Loucy (cell line): ENCODE measurements at regions not wholly inside any gene's neighbourhood (a gene's known extent, or its start where the extent isn't known, plus 50 kb on each side); places are given as distances from the start of the nearest gene placed in this dataset.

ENCODE experiments used
- H2AFZ ChIP-seq: fragments of 200-600 bp; sonication (generic); 2 replicates; pipeline ENCODE4 v1.6.0; 2016; ENCODE audit warnings: antibody characterized with exemption, mild to moderate bottlenecking, low read length, moderate library complexity
- H3F3A ChIP-seq: fragments of 200-600 bp; 2 replicates; pipeline ENCODE4 v1.6.0; 2016; ENCODE audit warnings: antibody characterized with exemption, low read depth, mild to moderate bottlenecking
- H3K27me3 ChIP-seq: fragments of 200-600 bp; sonication (generic); 2 replicates; pipeline ENCODE4 v1.6.1; 2014; ENCODE audit warnings: low read length, mild to moderate bottlenecking; ENCODE audit not compliant: insufficient read depth, poor library complexity, severe bottlenecking
- H3K36me3 ChIP-seq: fragments of 200-600 bp; sonication (generic); 2 replicates; pipeline ENCODE4 v1.6.1; 2016; ENCODE audit warnings: low read length; ENCODE audit not compliant: insufficient read depth
- H3K4me1 ChIP-seq: fragments of 200-600 bp; sonication (generic); 2 replicates; pipeline ENCODE4 v1.5.1; 2014; ENCODE audit warnings: low read length, mild to moderate bottlenecking; ENCODE audit not compliant: insufficient read depth, poor library complexity, severe bottlenecking
- H3K4me2 ChIP-seq: fragments of 200-600 bp; sonication (generic); 2 replicates; pipeline ENCODE4 v1.6.0; 2014; ENCODE audit warnings: antibody characterized with exemption, low read length, low read depth, mild to moderate bottlenecking; ENCODE audit not compliant: poor library complexity, severe bottlenecking
- H3K4me3 ChIP-seq: fragments of 200-600 bp; sonication (generic); 2 replicates; pipeline ENCODE4 v1.5.1; 2014; ENCODE audit warnings: low read length, mild to moderate bottlenecking, mixed read lengths; ENCODE audit not compliant: poor library complexity, severe bottlenecking
- H3K79me2 ChIP-seq: fragments of 200-600 bp; sonication (generic); 2 replicates; pipeline ENCODE4 v1.6.1; 2014; ENCODE audit warnings: low read length; ENCODE audit not compliant: insufficient read depth
- H3K9ac ChIP-seq: fragments of 200-600 bp; sonication (generic); 2 replicates; pipeline ENCODE4 v1.6.0; 2014; ENCODE audit warnings: mild to moderate bottlenecking, low read depth, low read length, moderate library complexity; ENCODE audit not compliant: poor library complexity, severe bottlenecking
- H3K9me2 ChIP-seq: fragments of 200-600 bp; sonication (generic); replicated peaks from 2 replicates; pipeline ENCODE4 v1.6.1; 2016; ENCODE audit warnings: low read depth, low read length, mixed read lengths
- H3K9me3 ChIP-seq: fragments of 200-600 bp; sonication (generic); 2 replicates; pipeline ENCODE4 v1.6.1; 2014; ENCODE audit warnings: mild to moderate bottlenecking, antibody characterized with exemption, low read length, low read depth; ENCODE audit not compliant: insufficient read depth
- H4K20me1 ChIP-seq: fragments of 200-600 bp; sonication (generic); 2 replicates; pipeline ENCODE4 v1.6.0; 2014; ENCODE audit warnings: antibody characterized with exemption, low read length, mild to moderate bottlenecking; ENCODE audit not compliant: insufficient read depth, poor library complexity, severe bottlenecking
- EZH2phosphoT487 ChIP-seq: fragments of 200-600 bp; IDR thresholded peaks from 2 replicates; pipeline ENCODE4 v1.6.1; 2018; ENCODE audit warnings: antibody characterized with exemption, mild to moderate bottlenecking, moderate library complexity, borderline replicate concordance
- TF ChIP-seq, protein P1 (sequence below): fragments of 200-600 bp; sonication (generic); conservative IDR thresholded peaks from 2 replicates; pipeline ENCODE4 v1.5.1; 2014; ENCODE audit warnings: mild to moderate bottlenecking, antibody characterized with exemption, low read length

DNA sequence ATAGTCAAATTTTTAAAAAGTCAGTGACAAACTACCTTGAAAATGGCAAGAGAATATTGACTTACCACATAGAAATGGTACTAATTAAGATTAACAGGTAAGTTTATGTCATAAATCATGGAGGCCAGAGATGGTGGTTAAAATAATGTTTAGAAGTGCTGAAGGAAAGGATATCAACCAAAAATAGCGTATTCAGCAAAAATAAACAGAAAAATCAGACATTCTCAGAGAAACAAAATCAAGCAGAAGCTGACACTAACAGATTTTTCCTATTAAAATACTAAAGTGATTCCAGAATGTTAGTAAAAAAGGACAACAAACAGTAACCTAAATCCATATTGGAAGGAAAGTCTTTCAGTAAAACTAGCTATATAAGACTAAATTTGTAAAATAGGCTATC lies 959.9 kb upstream of the CDH10 start:
- Histone ChIP-seq H2AFZ (no peak overlapping the region), H3K4me1 (no peaks in the 10 kb centered on the region), H3K4me3 (no peak overlapping the region), H3K9me3 (no peaks in the 10 kb centered on the region), H3K9me2 (no peaks in the 10 kb centered on the region), H3K36me3 (no peaks in the 10 kb centered on the region), H3K9ac (no peak overlapping the region), H4K20me1 (no peaks in the 10 kb centered on the region), H3K27me3 (no peaks in the 10 kb centered on the region), H3K4me2 (no peak overlapping the region), H3K79me2 (no peaks in the 10 kb centered on the region), H3F3A (no peaks in the 10 kb centered on the region)
- no peak for TF ChIP-seq EZH2phosphoT487
- TF ChIP-seq, protein P1, sequence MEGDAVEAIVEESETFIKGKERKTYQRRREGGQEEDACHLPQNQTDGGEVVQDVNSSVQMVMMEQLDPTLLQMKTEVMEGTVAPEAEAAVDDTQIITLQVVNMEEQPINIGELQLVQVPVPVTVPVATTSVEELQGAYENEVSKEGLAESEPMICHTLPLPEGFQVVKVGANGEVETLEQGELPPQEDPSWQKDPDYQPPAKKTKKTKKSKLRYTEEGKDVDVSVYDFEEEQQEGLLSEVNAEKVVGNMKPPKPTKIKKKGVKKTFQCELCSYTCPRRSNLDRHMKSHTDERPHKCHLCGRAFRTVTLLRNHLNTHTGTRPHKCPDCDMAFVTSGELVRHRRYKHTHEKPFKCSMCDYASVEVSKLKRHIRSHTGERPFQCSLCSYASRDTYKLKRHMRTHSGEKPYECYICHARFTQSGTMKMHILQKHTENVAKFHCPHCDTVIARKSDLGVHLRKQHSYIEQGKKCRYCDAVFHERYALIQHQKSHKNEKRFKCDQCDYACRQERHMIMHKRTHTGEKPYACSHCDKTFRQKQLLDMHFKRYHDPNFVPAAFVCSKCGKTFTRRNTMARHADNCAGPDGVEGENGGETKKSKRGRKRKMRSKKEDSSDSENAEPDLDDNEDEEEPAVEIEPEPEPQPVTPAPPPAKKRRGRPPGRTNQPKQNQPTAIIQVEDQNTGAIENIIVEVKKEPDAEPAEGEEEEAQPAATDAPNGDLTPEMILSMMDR: no peak

DNA sequence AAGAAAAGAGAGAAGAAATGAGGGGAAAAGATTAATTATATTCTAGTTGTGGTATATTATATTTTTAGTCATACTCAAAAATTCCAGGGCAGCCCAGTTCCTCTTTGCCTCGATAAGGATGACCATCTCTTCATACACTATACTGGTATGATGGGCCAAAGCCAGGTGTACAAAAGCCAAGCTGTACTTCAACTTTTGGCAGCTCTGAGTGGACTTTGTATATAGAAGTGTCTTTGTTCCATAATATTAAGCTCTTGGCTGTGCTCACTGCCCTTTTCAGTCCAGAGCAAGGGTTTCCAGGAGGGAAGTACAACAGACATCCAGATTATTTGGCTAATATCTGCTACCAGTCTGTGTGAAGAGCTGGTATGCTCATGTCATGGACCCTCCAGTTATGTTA lies 934.3 kb upstream of the CDH10 start:
- no peaks in the 10 kb centered on the region for H3K9me2 ChIP-seq
- H3K4me2 ChIP-seq: no peak overlapping the region
- no peaks in the 10 kb centered on the region for H3K9me3 ChIP-seq
- no peaks in the 10 kb centered on the region for H3F3A ChIP-seq
- H3K4me1 ChIP-seq: no peaks in the 10 kb centered on the region
- H2AFZ ChIP-seq: no peak overlapping the region
- no peaks in the 10 kb centered on the region for H3K36me3 ChIP-seq
- TF ChIP-seq, protein P1: no peak
- no peak for TF ChIP-seq EZH2phosphoT487
- no peaks in the 10 kb centered on the region for H4K20me1 ChIP-seq
- no peak overlapping the region for H3K4me3 ChIP-seq
- H3K9ac ChIP-seq: no peak overlapping the region
- H3K27me3 ChIP-seq: no peaks in the 10 kb centered on the region
- no peaks in the 10 kb centered on the region for H3K79me2 ChIP-seq

DNA sequence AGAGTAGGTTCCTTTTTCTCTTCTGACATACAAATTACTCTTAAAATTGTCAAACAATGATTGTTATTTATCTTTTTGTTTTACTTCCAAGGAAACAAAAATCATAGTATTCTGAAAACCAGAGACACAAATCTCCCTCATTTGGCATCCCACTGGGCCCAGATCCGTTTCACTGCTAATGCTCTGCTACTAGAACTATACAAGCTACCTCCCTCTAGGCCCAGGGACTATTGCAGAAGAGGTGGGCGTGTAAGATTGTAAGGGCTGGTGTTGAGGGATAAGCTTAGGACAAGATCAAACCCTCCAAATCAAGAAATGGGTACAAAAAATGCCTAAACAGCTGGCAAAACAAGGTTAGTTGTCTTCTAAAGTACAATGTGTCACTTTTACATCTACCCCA lies 928.9 kb upstream of the CDH10 start:
- H4K20me1 ChIP-seq: no peaks in the 10 kb centered on the region
- H3K4me3 ChIP-seq: no peak overlapping the region
- H2AFZ ChIP-seq: no peak overlapping the region
- no peaks in the 10 kb centered on the region for H3F3A ChIP-seq
- no peaks in the 10 kb centered on the region for H3K27me3 ChIP-seq
- no peaks in the 10 kb centered on the region for H3K4me1 ChIP-seq
- no peaks in the 10 kb centered on the region for H3K79me2 ChIP-seq
- no peak overlapping the region for H3K4me2 ChIP-seq
- TF ChIP-seq, protein P1: no peak
- TF ChIP-seq EZH2phosphoT487: no peak
- no peaks in the 10 kb centered on the region for H3K9me3 ChIP-seq
- H3K36me3 ChIP-seq: no peaks in the 10 kb centered on the region
- H3K9ac ChIP-seq: no peak overlapping the region
- H3K9me2 ChIP-seq: no peaks in the 10 kb centered on the region
